DOHH2 (cell line): ENCODE measurements at regions not wholly inside any gene's neighbourhood (a gene's known extent, or its start where the extent isn't known, plus 50 kb on each side); places are given as distances from the start of the nearest gene placed in this dataset.

Experiments used
- CTCF ChIP-seq: fragments of 200-600 bp; sonication (generic); IDR thresholded peaks from one replicate; pipeline ENCODE4 v1.5.1; 2014; ENCODE audit warnings: antibody characterized with exemption, mild to moderate bottlenecking, low read depth, low read length; ENCODE audit not compliant: poor library complexity, severe bottlenecking
- EZH2phosphoT487 ChIP-seq: fragments of 200-600 bp; sonication (generic); IDR thresholded peaks from 2 replicates; pipeline ENCODE4 v1.6.1; 2017; ENCODE audit warnings: borderline replicate concordance, mild to moderate bottlenecking, antibody characterized with exemption, low read length, moderate library complexity, mixed read lengths

GRCh38 chr7:41885078-41885477 lies 182.2 kb upstream of the INHBA start:
- TF ChIP-seq CTCF (no peak), EZH2phosphoT487 (no peak)
